ENCODE measurements at regions not wholly inside any gene's neighbourhood (a gene's known extent, or its start where the extent isn't known, plus 50 kb on each side); places are given as distances from the start of the nearest gene placed in this dataset.

DNA sequence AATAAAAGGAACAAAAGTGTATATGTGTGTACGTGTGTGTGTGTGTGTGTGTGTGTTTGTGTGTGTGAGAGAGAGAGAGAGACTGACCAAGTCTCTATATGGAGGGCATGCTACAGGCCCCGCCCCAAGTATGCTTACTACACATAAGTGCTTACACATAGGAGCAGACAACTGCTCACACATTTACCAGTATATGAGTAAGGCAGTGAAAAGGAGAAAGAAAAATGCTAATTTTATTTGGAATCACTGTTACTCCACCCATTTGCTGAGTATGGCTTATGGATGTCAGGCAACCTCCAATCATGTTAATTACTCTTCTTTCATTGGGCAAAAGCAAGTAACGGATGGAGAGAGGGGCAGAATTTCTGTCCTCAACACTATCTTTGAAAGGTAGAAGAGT lies 107.6 kb upstream of the STK26 start (continued):
- TF ChIP-seq EP300 (IDR thresholded peaks at IDR 0.05; ENCODE audit: borderline replicate concordance in 1 of 2, low read depth in 1 of 2, low read length in 1 of 2) = no peak
- no peak for TF ChIP-seq JUND (IDR thresholded peaks at IDR 0.05)
- TF ChIP-seq, protein P1, sequence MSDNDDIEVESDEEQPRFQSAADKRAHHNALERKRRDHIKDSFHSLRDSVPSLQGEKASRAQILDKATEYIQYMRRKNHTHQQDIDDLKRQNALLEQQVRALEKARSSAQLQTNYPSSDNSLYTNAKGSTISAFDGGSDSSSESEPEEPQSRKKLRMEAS (IDR thresholded peaks at IDR 0.05; ENCODE audit: low read depth) = no peak
- TF ChIP-seq NRF1 (IDR thresholded peaks at IDR 0.05; ENCODE audit: low read depth, low read length) = no peak
- no peak for TF ChIP-seq TAF1 (IDR thresholded peaks at IDR 0.05; ENCODE audit: borderline replicate concordance, low read depth, low read length)
- no peak for TF ChIP-seq TEAD4 (IDR thresholded peaks at IDR 0.05; ENCODE audit: borderline replicate concordance, insufficient read depth)

DNA sequence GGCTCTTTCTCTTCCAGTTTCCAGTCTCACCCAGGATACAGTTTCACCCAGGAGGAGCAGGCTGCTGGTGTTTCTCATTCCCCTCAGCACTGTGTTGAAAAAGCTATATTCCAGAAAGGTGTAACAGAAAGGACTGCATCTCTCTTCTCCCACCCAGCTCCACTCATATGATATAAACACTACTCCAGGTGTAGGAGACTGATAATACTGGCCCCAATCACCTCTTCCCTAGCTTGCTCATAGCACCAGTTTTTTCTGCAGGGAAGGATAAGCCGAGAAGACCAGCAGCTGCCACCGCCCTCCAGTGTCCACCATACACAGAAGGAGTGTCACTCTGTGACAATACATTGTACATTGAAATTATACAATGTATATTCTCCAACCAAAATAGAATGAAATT lies 105.5 kb upstream of the STK26 start:
- no peak for DNase-seq
- Histone ChIP-seq H3K9ac (no peak overlapping the region), H3F3A (replicated peaks; ENCODE audit: insufficient read depth) (no peaks in the 10 kb centered on the region), H3K9me3 (no peaks in the 10 kb centered on the region), H4K20me1 (ENCODE audit: insufficient read depth) (no peaks in the 10 kb centered on the region), H3K4me3 (ENCODE audit: low read depth in 2 of 2, low read length in 1 of 2) (no peak overlapping the region), H3K4me1 (ENCODE audit: control insufficient read depth in 1 of 2, insufficient read depth in 2 of 2, low read depth in 1 of 2, low read length in 1 of 2) (no peaks in the 10 kb centered on the region), H3K79me2 (ENCODE audit: insufficient read depth) (no peaks in the 10 kb centered on the region), H3K4me2 (no peak overlapping the region), H3K9me2 (no peaks in the 10 kb centered on the region), H3K27me3 (ENCODE audit: insufficient read depth) (no peaks in the 10 kb centered on the region; the same call in 1 of the 2 replicates), H3K27ac (ENCODE audit: low read depth in 2 of 2, low read length in 1 of 2) (no peak overlapping the region), H2AFZ (ENCODE audit: low read depth) (no peak overlapping the region), H3K36me3 (replicated peaks in 1 of 2; ENCODE audit: control insufficient read depth in 1 of 2, insufficient read depth in 2 of 2, low read length in 1 of 2) (no peaks in the 10 kb centered on the region)
- 17% methylated on average over 2 of the region's 2 CpGs for WGBS (ENCODE audit: low lambda C conversion rate)
- ChIA-PET CTCF (interaction anchor here (0.9 kb wide), 1 partner anchor 10 kb away, joined by 3 read pairs; no protein-coding TSS in a partner anchor), POLR2A (no interaction called here)
- TF ChIP-seq RCOR1 (IDR thresholded peaks at IDR 0.05; ENCODE audit: low read length) (no peak), GATA2 (CRISPR knock-in tag; IDR thresholded peaks at IDR 0.05) (no peak), SIN3A (IDR thresholded peaks at IDR 0.05; ENCODE audit: borderline replicate concordance, low read depth, low read length) (no peak)

DNA sequence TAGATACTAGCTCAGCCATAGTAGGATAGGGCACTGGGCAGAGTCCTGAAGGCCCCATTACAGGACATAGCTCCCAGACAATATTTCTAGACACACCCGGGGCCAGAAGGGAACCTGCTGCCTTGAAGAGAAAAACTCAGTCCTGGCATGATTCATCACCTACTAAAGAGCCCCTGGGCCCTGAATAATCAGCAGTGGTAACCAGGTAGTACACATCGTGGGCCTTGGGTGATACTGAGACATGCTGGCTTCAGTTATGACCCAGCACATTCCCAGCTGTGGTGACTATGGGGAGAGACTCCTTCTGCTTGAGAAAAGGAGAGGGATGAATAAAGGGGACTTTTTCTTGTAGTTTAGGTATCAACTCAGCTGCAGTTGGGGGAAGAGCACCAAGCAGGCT lies 104.3 kb upstream of the STK26 start:
- WGBS (ENCODE audit: low lambda C conversion rate) = 7% methylated on average over 2 of the region's 2 CpGs
- POLR2A ChIA-PET = no interaction called here
- Histone ChIP-seq H4K20me1 (ENCODE audit: insufficient read depth) (no peaks in the 10 kb centered on the region), H3K27me3 (ENCODE audit: insufficient read depth) (no peaks in the 10 kb centered on the region; the same call in 1 of the 2 replicates), H3K4me2 (no peak overlapping the region), H3K9me3 (no peaks in the 10 kb centered on the region), H3K9me2 (no peaks in the 10 kb centered on the region), H3K9ac (no peak overlapping the region), H2AFZ (ENCODE audit: low read depth) (no peak overlapping the region), H3K4me3 (ENCODE audit: low read depth in 2 of 2, low read length in 1 of 2) (no peak overlapping the region), H3K4me1 (ENCODE audit: control insufficient read depth in 1 of 2, insufficient read depth in 2 of 2, low read depth in 1 of 2, low read length in 1 of 2) (no peaks in the 10 kb centered on the region), H3F3A (replicated peaks; ENCODE audit: insufficient read depth) (no peaks in the 10 kb centered on the region), H3K36me3 (replicated peaks in 1 of 2; ENCODE audit: control insufficient read depth in 1 of 2, insufficient read depth in 2 of 2, low read length in 1 of 2) (no peaks in the 10 kb centered on the region), H3K79me2 (ENCODE audit: insufficient read depth) (no peaks in the 10 kb centered on the region), H3K27ac (ENCODE audit: low read depth in 2 of 2, low read length in 1 of 2) (no peak overlapping the region)
- CTCF ChIA-PET = no interaction called here
- DNase-seq = no peak
- TF ChIP-seq RXRA (IDR thresholded peaks at IDR 0.05; ENCODE audit: borderline replicate concordance, low read depth) = no peak
- TF ChIP-seq, protein P2, sequence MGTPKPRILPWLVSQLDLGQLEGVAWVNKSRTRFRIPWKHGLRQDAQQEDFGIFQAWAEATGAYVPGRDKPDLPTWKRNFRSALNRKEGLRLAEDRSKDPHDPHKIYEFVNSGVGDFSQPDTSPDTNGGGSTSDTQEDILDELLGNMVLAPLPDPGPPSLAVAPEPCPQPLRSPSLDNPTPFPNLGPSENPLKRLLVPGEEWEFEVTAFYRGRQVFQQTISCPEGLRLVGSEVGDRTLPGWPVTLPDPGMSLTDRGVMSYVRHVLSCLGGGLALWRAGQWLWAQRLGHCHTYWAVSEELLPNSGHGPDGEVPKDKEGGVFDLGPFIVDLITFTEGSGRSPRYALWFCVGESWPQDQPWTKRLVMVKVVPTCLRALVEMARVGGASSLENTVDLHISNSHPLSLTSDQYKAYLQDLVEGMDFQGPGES (IDR thresholded peaks at IDR 0.05; ENCODE audit: low read depth, low read length) = no peak
- TF ChIP-seq, protein P3, sequence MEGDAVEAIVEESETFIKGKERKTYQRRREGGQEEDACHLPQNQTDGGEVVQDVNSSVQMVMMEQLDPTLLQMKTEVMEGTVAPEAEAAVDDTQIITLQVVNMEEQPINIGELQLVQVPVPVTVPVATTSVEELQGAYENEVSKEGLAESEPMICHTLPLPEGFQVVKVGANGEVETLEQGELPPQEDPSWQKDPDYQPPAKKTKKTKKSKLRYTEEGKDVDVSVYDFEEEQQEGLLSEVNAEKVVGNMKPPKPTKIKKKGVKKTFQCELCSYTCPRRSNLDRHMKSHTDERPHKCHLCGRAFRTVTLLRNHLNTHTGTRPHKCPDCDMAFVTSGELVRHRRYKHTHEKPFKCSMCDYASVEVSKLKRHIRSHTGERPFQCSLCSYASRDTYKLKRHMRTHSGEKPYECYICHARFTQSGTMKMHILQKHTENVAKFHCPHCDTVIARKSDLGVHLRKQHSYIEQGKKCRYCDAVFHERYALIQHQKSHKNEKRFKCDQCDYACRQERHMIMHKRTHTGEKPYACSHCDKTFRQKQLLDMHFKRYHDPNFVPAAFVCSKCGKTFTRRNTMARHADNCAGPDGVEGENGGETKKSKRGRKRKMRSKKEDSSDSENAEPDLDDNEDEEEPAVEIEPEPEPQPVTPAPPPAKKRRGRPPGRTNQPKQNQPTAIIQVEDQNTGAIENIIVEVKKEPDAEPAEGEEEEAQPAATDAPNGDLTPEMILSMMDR (IDR thresholded peaks at IDR 0.05) = no peak
- TF ChIP-seq, protein P4, sequence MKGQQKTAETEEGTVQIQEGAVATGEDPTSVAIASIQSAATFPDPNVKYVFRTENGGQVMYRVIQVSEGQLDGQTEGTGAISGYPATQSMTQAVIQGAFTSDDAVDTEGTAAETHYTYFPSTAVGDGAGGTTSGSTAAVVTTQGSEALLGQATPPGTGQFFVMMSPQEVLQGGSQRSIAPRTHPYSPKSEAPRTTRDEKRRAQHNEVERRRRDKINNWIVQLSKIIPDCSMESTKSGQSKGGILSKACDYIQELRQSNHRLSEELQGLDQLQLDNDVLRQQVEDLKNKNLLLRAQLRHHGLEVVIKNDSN (IDR thresholded peaks at IDR 0.05; ENCODE audit: borderline replicate concordance, low read depth) = no peak
- TF ChIP-seq GATA2 (CRISPR knock-in tag; IDR thresholded peaks at IDR 0.05) = no peak
- no peak for TF ChIP-seq RFX5 (IDR thresholded peaks at IDR 0.05; ENCODE audit: low read length)
- TF ChIP-seq TAF1 (IDR thresholded peaks at IDR 0.05; ENCODE audit: borderline replicate concordance, low read depth, low read length) = no peak
- no peak for TF ChIP-seq FOXJ3 (CRISPR knock-in tag; IDR thresholded peaks at IDR 0.05)
- TF ChIP-seq NRF1 (IDR thresholded peaks at IDR 0.05; ENCODE audit: low read depth, low read length) = no peak
- no peak for TF ChIP-seq EP300 (IDR thresholded peaks at IDR 0.05; ENCODE audit: borderline replicate concordance in 1 of 2, low read depth in 1 of 2, low read length in 1 of 2)
- TF ChIP-seq, protein P5, sequence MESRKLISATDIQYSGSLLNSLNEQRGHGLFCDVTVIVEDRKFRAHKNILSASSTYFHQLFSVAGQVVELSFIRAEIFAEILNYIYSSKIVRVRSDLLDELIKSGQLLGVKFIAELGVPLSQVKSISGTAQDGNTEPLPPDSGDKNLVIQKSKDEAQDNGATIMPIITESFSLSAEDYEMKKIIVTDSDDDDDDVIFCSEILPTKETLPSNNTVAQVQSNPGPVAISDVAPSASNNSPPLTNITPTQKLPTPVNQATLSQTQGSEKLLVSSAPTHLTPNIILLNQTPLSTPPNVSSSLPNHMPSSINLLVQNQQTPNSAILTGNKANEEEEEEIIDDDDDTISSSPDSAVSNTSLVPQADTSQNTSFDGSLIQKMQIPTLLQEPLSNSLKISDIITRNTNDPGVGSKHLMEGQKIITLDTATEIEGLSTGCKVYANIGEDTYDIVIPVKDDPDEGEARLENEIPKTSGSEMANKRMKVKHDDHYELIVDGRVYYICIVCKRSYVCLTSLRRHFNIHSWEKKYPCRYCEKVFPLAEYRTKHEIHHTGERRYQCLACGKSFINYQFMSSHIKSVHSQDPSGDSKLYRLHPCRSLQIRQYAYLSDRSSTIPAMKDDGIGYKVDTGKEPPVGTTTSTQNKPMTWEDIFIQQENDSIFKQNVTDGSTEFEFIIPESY (IDR thresholded peaks at IDR 0.05; ENCODE audit: borderline replicate concordance, low read depth) = no peak
- TF ChIP-seq CHD2 (IDR thresholded peaks at IDR 0.05; ENCODE audit: low read length, partially characterized antibody) = no peak
- TF ChIP-seq YY1 (IDR thresholded peaks at IDR 0.05; ENCODE audit: low read depth) = no peak
- TF ChIP-seq, protein P6, sequence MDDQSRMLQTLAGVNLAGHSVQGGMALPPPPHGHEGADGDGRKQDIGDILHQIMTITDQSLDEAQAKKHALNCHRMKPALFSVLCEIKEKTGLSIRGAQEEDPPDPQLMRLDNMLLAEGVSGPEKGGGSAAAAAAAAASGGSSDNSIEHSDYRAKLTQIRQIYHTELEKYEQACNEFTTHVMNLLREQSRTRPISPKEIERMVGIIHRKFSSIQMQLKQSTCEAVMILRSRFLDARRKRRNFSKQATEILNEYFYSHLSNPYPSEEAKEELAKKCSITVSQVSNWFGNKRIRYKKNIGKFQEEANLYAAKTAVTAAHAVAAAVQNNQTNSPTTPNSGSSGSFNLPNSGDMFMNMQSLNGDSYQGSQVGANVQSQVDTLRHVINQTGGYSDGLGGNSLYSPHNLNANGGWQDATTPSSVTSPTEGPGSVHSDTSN (IDR thresholded peaks at IDR 0.05) = no peak
- no peak for TF ChIP-seq TCF12 (IDR thresholded peaks at IDR 0.05)
- no peak for TF ChIP-seq JUND (IDR thresholded peaks at IDR 0.05)

All from SK-N-SH (cell line).